Activated T-cell treated with anti-CD3 and anti-CD28 coated beads, Interleukin-2, amount 50 U/mL, for 4 hours (primary cell): ENCODE measurements at regions not wholly inside any gene's neighbourhood (a gene's known extent, or its start where the extent isn't known, plus 50 kb on each side); places are given as distances from the start of the nearest gene placed in this dataset.

Source experiments
- ATAC-seq, 2 donors: fragments of 200-7000 bp; cut with Tn5 transposase; one replicate each; pipeline ENCODE4 v1.10.0; 2021
- DNase-seq: peaks from one replicate; pipeline ENCODE4 v3.0.0-alpha.2; 2020
- H3K27me3 Mint-ChIP-seq: one replicate; pipeline ENCODE4 v1.8.0; 2021; ENCODE audit warnings: low read depth, mixed read lengths
- H3K36me3 Mint-ChIP-seq: one replicate; pipeline ENCODE4 v1.8.0; 2022; ENCODE audit warnings: mixed read lengths; ENCODE audit not compliant: insufficient read depth
- H3K4me1 Mint-ChIP-seq: one replicate; pipeline ENCODE4 v1.8.0; 2021; ENCODE audit warnings: low read depth, mixed read lengths
- H3K4me3 Mint-ChIP-seq: one replicate; pipeline ENCODE4 v1.8.0; 2021; ENCODE audit warnings: mild to moderate bottlenecking, moderate library complexity, mixed read lengths
- H3K9me3 Mint-ChIP-seq: one replicate; pipeline ENCODE4 v1.8.0; 2021; ENCODE audit warnings: mixed read lengths

GRCh38 chr13:109665781-109666249 lies 120.6 kb downstream of the IRS2 start:
- ATAC-seq (no peak), DNase-seq (no peak)
- no peaks in the 10 kb centered on the region for H3K36me3 Mint-ChIP-seq
- H3K9me3 Mint-ChIP-seq, result no peaks in the 10 kb centered on the region
- no peaks in the 10 kb centered on the region for H3K4me1 Mint-ChIP-seq
- no peak overlapping the region for H3K4me3 Mint-ChIP-seq
- peaks cover 3% of the 10 kb centered on the region for H3K27me3 Mint-ChIP-seq

GRCh38 chr13:109665240-109665639 lies 121.1 kb downstream of the IRS2 start:
- no peaks in the 10 kb centered on the region for H3K36me3 Mint-ChIP-seq
- no peak for DNase-seq
- no peak overlapping the region for H3K4me3 Mint-ChIP-seq
- no peaks in the 10 kb centered on the region for H3K9me3 Mint-ChIP-seq
- ATAC-seq, result no peak
- H3K27me3 Mint-ChIP-seq, result peaks cover 3% of the 10 kb centered on the region
- H3K4me1 Mint-ChIP-seq, result no peaks in the 10 kb centered on the region

DNA sequence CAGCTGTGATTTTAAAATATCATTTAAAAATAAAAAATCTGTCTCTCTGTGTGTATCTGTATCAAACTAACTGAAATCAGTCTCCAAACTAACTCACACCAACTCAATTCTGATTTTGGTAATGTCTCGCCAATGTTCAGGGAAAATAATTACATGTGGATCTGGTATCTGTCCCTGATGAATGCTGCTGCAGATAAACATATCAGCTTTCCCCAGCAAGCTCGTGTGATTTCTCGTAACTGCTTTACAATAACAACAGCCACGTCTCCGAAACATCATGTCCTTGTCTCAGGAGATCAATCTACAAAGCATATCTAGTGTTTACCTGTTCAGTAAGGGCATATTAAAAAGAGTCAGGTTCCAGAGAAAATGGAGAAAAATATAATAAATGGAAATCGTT lies 129.0 kb downstream of the IRS2 start:
- Mint-ChIP-seq H3K4me1 (no peaks in the 10 kb centered on the region), H3K4me3 (no peak overlapping the region), H3K36me3 (no peaks in the 10 kb centered on the region), H3K27me3 (peaks cover 3% of the 10 kb centered on the region), H3K9me3 (no peaks in the 10 kb centered on the region)
- ATAC-seq (no peak), DNase-seq (no peak)

DNA sequence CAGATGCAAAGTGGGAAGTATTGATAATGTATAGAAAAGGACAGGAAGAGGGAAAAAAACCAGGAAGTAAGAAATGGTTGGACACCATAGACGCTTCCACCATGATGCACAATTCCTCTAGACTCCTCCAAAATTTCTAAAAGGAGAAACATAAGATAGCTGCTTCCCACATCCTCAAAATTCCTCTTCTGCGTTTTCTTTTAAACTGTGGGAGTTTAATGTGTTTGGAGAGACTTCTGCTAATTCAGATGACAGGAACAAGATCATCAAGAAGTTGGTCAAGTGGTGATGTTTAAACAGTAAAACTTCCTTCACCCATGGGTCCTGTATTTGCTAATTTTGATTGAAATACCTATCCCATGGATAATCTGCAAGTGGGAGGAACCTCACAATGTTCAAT lies 130.2 kb downstream of the IRS2 start:
- DNase-seq, result no peak

GRCh38 chr13:109655611-109656010 lies 130.8 kb downstream of the IRS2 start:
- H3K27me3 Mint-ChIP-seq, result no peaks in the 10 kb centered on the region
- no peaks in the 10 kb centered on the region for H3K9me3 Mint-ChIP-seq
- no peaks in the 10 kb centered on the region for H3K36me3 Mint-ChIP-seq
- H3K4me1 Mint-ChIP-seq, result no peaks in the 10 kb centered on the region
- ATAC-seq (no peak), DNase-seq (no peak)
- H3K4me3 Mint-ChIP-seq, result no peak overlapping the region

More for the DNA sequence above, 130.2 kb downstream of the IRS2 start:
- Mint-ChIP-seq H3K9me3 (no peaks in the 10 kb centered on the region), H3K36me3 (no peaks in the 10 kb centered on the region), H3K4me3 (no peak overlapping the region), H3K27me3 (no peaks in the 10 kb centered on the region), H3K4me1 (no peaks in the 10 kb centered on the region)
- ATAC-seq, result no peak

GRCh38 chr13:109655206-109655600 lies 131.2 kb downstream of the IRS2 start:
- H3K27me3 Mint-ChIP-seq, result no peaks in the 10 kb centered on the region
- H3K9me3 Mint-ChIP-seq, result no peaks in the 10 kb centered on the region
- H3K4me3 Mint-ChIP-seq, result no peak overlapping the region
- H3K36me3 Mint-ChIP-seq, result no peaks in the 10 kb centered on the region
- no peak for ATAC-seq
- H3K4me1 Mint-ChIP-seq, result no peaks in the 10 kb centered on the region
- no peak for DNase-seq

DNA sequence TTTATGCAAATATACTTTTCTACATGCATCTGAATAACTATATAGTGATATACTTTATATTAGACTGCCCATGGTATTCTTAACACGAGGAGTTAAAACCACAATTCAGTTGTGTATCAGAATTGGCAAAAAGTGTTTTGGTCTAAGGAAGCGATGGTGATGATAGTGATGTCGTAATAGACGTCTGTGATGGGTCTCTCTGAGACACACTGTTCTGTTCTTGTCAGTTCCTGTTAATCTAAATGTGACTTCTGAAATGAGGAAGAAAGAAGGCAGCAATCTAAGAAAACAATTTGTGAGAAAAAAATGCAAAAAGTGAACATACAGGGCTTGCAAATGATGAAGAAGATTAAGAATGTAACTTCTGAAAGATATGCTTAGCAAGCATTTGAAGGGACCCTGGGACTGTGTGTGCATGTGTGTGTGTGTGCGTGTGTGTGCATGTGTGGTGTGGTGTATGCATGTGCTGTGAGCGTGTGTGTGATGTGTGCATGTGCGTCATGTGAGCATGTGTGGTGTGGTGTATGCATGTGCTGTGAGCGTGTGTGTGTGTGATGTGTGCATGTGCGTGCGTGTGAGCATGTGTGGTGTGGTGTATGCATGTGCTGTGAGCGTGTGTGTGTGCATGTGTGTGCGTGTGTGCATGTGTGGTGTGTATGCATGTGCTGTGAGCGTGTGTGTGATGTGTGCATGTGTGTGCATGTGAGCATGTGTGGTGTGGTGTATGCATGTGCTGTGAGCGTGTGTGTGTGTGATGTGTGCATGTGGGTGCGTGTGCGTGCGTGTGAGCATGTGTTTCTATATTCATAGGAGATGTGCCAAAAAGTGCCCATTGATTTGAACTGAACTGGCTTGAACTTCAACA lies 131.8 kb downstream of the IRS2 start:
- H3K4me1 Mint-ChIP-seq, result no peaks in the 10 kb centered on the region
- no peaks in the 10 kb centered on the region for H3K9me3 Mint-ChIP-seq
- ATAC-seq (no peak), DNase-seq (no peak)
- H3K4me3 Mint-ChIP-seq, result no peak overlapping the region
- no peaks in the 10 kb centered on the region for H3K27me3 Mint-ChIP-seq
- H3K36me3 Mint-ChIP-seq, result no peaks in the 10 kb centered on the region

GRCh38 chr13:109652531-109652930 lies 133.9 kb downstream of the IRS2 start:
- Mint-ChIP-seq H3K4me1 (no peaks in the 10 kb centered on the region), H3K9me3 (no peaks in the 10 kb centered on the region), H3K27me3 (no peaks in the 10 kb centered on the region), H3K4me3 (no peak overlapping the region), H3K36me3 (no peaks in the 10 kb centered on the region)
- ATAC-seq, result no peak
- no peak for DNase-seq

- no peaks in the 10 kb centered on the region for H3K4me1 Mint-ChIP-seq
Observed at GRCh38 chr13:109651854-109652253, 134.5 kb downstream of the IRS2 start.

DNA sequence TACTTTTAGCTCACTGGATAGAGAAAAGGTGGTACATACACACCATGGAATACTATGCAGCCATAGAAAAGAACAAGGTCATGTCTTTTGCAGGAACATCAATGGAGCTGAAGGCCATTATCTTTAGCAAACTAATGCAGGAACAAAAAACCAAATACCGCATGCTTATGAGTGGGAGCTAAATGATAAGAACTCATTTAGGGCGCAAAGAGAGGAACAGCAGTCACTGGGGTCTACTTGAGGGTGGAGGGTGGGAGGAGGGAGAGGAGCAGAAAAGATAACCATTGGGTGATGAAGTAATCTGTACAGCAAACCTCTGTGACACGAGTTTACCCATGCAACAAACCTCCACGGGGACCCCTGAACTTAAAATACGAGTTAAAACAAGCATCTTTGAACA lies 135.1 kb downstream of the IRS2 start:
- no peaks in the 10 kb centered on the region for H3K9me3 Mint-ChIP-seq
- no peaks in the 10 kb centered on the region for H3K4me1 Mint-ChIP-seq
- no peaks in the 10 kb centered on the region for H3K27me3 Mint-ChIP-seq
- no peaks in the 10 kb centered on the region for H3K36me3 Mint-ChIP-seq
- ATAC-seq (no peak), DNase-seq (no peak)
- H3K4me3 Mint-ChIP-seq, result no peak overlapping the region

More at GRCh38 chr13:109651854-109652253, 134.5 kb downstream of the IRS2 start:
- DNase-seq (no peak), ATAC-seq (no peak)
- Mint-ChIP-seq H3K36me3 (no peaks in the 10 kb centered on the region), H3K27me3 (no peaks in the 10 kb centered on the region), H3K4me3 (no peak overlapping the region), H3K9me3 (no peaks in the 10 kb centered on the region)

DNA sequence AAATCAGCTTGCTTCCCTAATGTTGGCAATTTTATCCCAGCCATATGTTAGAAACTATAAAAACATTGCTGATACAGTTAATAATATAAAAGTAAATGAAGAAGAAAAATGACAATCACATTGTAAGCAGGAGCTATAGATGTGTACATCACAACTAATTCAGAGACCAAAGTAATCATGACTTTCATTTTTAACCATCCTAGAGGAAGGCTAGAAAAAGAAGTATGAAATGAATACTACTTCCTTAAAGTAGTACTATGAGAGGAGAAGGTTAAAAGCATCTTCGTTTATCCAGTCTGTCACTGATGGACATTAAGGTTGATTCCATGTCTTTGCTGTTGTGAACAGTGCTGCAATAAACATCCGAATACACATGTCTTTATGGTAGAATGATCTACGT lies 135.5 kb downstream of the IRS2 start:
- no peaks in the 10 kb centered on the region for H3K9me3 Mint-ChIP-seq
- no peaks in the 10 kb centered on the region for H3K36me3 Mint-ChIP-seq
- no peak overlapping the region for H3K4me3 Mint-ChIP-seq
- no peaks in the 10 kb centered on the region for H3K4me1 Mint-ChIP-seq
- H3K27me3 Mint-ChIP-seq, result no peaks in the 10 kb centered on the region
- no peak for DNase-seq
- ATAC-seq, result no peak

- H3K27me3 Mint-ChIP-seq, result no peaks in the 10 kb centered on the region
- H3K4me1 Mint-ChIP-seq, result no peaks in the 10 kb centered on the region
- H3K4me3 Mint-ChIP-seq, result no peak overlapping the region
- no peaks in the 10 kb centered on the region for H3K36me3 Mint-ChIP-seq
- DNase-seq, result no peak
- no peaks in the 10 kb centered on the region for H3K9me3 Mint-ChIP-seq
- ATAC-seq, result no peak
Observed at GRCh38 chr13:109649713-109650112, 136.7 kb downstream of the IRS2 start.

DNA sequence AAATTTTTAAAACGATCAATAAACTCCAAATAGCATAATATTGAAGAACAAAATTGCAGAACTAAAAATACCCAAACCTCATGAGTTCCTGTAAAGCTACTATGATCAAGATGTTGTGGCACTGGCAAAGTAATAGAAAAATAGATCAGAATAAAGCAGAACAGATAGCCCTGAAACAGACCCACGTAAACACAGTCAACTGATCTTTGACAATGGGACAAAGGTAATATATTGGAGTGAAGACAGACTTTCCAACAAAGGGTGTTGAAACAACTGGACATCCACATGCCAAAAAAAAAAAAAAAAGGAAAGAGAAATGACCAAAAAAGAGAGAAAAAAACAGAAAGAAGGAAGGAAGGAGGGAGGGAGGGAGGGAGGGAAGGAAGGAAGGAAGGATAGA lies 138.7 kb downstream of the IRS2 start:
- ATAC-seq (no peak), DNase-seq (no peak)
- Mint-ChIP-seq H3K4me3 (no peak overlapping the region), H3K9me3 (peaks cover 3% of the 10 kb centered on the region), H3K4me1 (no peaks in the 10 kb centered on the region), H3K27me3 (no peaks in the 10 kb centered on the region), H3K36me3 (no peaks in the 10 kb centered on the region)

GRCh38 chr13:109647053-109647452 lies 139.3 kb downstream of the IRS2 start:
- H3K4me1 Mint-ChIP-seq, result no peaks in the 10 kb centered on the region
- ATAC-seq, result no peak
- H3K36me3 Mint-ChIP-seq, result no peaks in the 10 kb centered on the region

DNA sequence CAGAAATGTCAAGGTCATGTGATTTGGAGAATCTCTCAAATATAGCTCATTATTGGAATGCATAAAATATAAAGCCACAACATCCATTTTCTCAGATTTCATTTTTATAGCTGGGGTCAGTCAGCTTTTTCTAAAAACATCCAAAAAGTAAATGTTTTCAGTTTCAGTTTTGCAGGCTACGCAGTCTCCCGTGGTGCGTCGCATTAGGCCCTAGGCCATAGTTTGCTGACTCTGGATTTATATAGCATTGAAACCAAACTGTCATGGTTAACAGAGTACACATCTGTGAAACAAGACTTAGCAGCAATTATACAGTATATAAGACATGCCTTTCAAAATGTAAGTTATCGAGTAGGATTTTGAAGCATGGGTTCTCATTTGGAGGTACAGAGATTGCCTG lies 140.0 kb downstream of the IRS2 start:
- no peaks in the 10 kb centered on the region for H3K4me1 Mint-ChIP-seq
- H3K27me3 Mint-ChIP-seq, result no peaks in the 10 kb centered on the region
- H3K4me3 Mint-ChIP-seq, result no peak overlapping the region
- DNase-seq (no peak), ATAC-seq (no peak)
- H3K36me3 Mint-ChIP-seq, result no peaks in the 10 kb centered on the region
- peaks cover 6% of the 10 kb centered on the region for H3K9me3 Mint-ChIP-seq

More at GRCh38 chr13:109647053-109647452, 139.3 kb downstream of the IRS2 start:
- DNase-seq, result no peak
- H3K4me3 Mint-ChIP-seq, result no peak overlapping the region
- peaks cover 3% of the 10 kb centered on the region for H3K9me3 Mint-ChIP-seq
- no peaks in the 10 kb centered on the region for H3K27me3 Mint-ChIP-seq
